ENCODE measurements at regions not wholly inside any gene's neighbourhood (a gene's known extent, or its start where the extent isn't known, plus 50 kb on each side); places are given as distances from the start of the nearest gene placed in this dataset.

GRCh38 chr1:106289265-106289928 is 767.1 kb upstream of the PRMT6 start:
- Histone ChIP-seq H4K91ac (ENCODE audit: insufficient read length, low read depth, low read length) (no peak overlapping the region), H3K27ac (ENCODE audit: insufficient read length, low read depth, low read length) (no peak overlapping the region), H3K56ac (ENCODE audit: insufficient read length, low read depth, low read length) (no peak overlapping the region), H2BK120ac (ENCODE audit: low read depth, low read length, poor library complexity, severe bottlenecking) (no peak overlapping the region), H2BK20ac (ENCODE audit: low read depth, low read length, poor library complexity, severe bottlenecking) (no peak overlapping the region), H2AK5ac (ENCODE audit: insufficient read length, low read length) (no peak overlapping the region), H3T11ph (ENCODE audit: low read length) (no peak overlapping the region), H4K5ac (ENCODE audit: insufficient read length, low read depth, low read length) (no peak overlapping the region), H2BK15ac (ENCODE audit: low read depth, low read length) (no peak overlapping the region), H3K4ac (ENCODE audit: low read depth, low read length) (no peak overlapping the region), H3K79me1 (ENCODE audit: insufficient read depth, low read depth, low read length, poor library complexity, severe bottlenecking) (no peaks in the 10 kb centered on the region), H3K9ac (ENCODE audit: extremely low read depth, insufficient read length, low read length) (no peak overlapping the region), H3K4me2 (ENCODE audit: insufficient read depth, insufficient read length, low read length) (no peak overlapping the region), H3K23me2 (ENCODE audit: insufficient read length, low read depth, low read length, poor library complexity, severe bottlenecking) (no peaks in the 10 kb centered on the region), H3K23ac (ENCODE audit: insufficient read length, low read depth, low read length) (no peak overlapping the region), H3K9me3 (ENCODE audit: control insufficient read depth, low read depth, low read length) (no peaks in the 10 kb centered on the region), H2AFZ (ENCODE audit: low read length) (no peak overlapping the region), H4K8ac (replicated peaks; ENCODE audit: insufficient read length, low read depth, low read length) (no peak overlapping the region), H2BK5ac (ENCODE audit: insufficient read length, low read length) (no peak overlapping the region), H4K20me1 (ENCODE audit: control insufficient read depth, insufficient read depth, insufficient read length) (no peaks in the 10 kb centered on the region), H3K14ac (ENCODE audit: insufficient read depth, low read length) (no peak overlapping the region), H3K4me1 (ENCODE audit: insufficient read depth, low read length) (no peaks in the 10 kb centered on the region; the same call in 1 of the 2 replicates), H3K79me2 (ENCODE audit: insufficient read depth, low read length) (no peaks in the 10 kb centered on the region), H2BK12ac (ENCODE audit: insufficient read length, low read depth, low read length) (no peak overlapping the region), H3K27me3 (ENCODE audit: insufficient read depth, low read length) (no peaks in the 10 kb centered on the region), H3K18ac (ENCODE audit: insufficient read length, low read depth, low read length) (no peak overlapping the region)
- no peaks in the 10 kb centered on the region for H3K9me3 Mint-ChIP-seq
- no peak for DNase-seq
- H3K36me3 Mint-ChIP-seq (ENCODE audit: insufficient read depth in 1 of 3, low read depth in 3 of 3) = no peaks in the 10 kb centered on the region
- no peak overlapping the region for H3K27ac Mint-ChIP-seq
- WGBS (ENCODE audit: extremely low coverage, insufficient read length, low lambda C conversion rate) = no CpG with 5 or more reads among the region's 3 CpGs
- no peaks in the 10 kb centered on the region for H3K27me3 Mint-ChIP-seq (ENCODE audit: low read depth)
- no peak overlapping the region for H3K4me3 Mint-ChIP-seq
- TF ChIP-seq CTCF (conservative IDR thresholded peaks at IDR 0.05) = no peak
- H3K4me1 Mint-ChIP-seq = peaks cover 11 to 13% of the 10 kb centered on the region in 2 experiments

All from H9 (cell line).